ENCODE measurements at regions not wholly inside any gene's neighbourhood (a gene's known extent, or its start where the extent isn't known, plus 50 kb on each side); places are given as distances from the start of the nearest gene placed in this dataset.

DNA sequence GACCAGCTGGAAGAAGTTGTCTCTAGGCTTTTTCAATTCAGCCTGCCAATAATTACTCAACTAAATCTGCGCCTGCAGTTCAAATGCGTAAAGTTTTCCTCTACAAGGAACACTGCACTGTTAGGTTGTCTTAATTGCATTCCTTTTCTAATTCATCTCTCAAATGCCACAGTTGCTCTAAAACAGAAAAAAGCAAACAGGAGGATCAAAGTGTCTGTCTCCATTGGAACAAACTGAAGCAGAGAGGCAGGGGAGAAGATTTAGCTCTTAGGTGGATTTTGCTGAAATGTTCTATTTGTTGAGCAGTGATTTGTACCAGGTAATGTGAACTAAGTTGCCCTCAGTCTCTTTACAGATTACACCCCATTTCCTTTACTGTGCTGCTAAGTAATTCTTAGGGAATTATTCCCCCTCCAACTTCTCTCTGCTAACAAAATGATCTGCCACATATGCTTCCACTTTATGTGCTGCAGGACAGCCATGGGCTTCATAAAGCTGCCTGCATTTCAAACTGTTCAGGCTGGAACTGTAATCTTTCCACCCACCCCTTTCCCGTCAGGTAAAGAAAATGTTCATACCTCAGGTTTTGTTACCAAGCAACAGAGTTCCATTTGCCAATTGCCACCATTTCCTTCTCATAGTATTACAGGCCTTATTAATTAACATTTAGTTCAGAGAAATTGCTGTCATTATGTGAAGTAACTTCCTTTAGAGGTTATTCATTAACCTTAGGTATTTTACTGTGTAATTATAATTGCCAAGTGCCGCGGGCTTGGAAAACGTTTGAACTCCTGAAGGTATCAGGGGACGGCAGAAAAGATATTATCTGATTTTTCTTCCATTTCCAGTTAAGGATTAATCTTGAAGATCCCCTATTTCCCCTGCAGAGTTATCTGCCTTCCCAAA is 149.3 kb downstream of the SPRY1 start:
- no peaks in the 10 kb centered on the region for H3K9me2 ChIP-seq (ENCODE audit: insufficient read depth, low read length)
- no peak overlapping the region for H3K4me2 ChIP-seq (ENCODE audit: low read length)
- H3K36me3 ChIP-seq (ENCODE audit: insufficient read depth, low read length) = no peaks in the 10 kb centered on the region
- no peak overlapping the region for H3K27ac ChIP-seq (ENCODE audit: low read length)
- no peak overlapping the region for H2AFZ ChIP-seq (ENCODE audit: low read depth, low read length)
- H4K20me1 ChIP-seq (ENCODE audit: insufficient read depth) = no peaks in the 10 kb centered on the region
- no peak overlapping the region for H3K4me3 ChIP-seq (ENCODE audit: low read length)
- H3K79me2 ChIP-seq (replicated peaks; ENCODE audit: insufficient read depth, low read length) = no peaks in the 10 kb centered on the region
- H3F3A ChIP-seq (ENCODE audit: insufficient read depth, low read length, poor library complexity, severe bottlenecking) = no peaks in the 10 kb centered on the region
- H3K9me3 ChIP-seq (ENCODE audit: low read length) = no peaks in the 10 kb centered on the region
- no peak overlapping the region for H3K9ac ChIP-seq (ENCODE audit: low read length)
- H3K27me3 ChIP-seq (ENCODE audit: insufficient read depth, low read depth, low read length) = no peaks in the 10 kb centered on the region
- TF ChIP-seq, protein P1, sequence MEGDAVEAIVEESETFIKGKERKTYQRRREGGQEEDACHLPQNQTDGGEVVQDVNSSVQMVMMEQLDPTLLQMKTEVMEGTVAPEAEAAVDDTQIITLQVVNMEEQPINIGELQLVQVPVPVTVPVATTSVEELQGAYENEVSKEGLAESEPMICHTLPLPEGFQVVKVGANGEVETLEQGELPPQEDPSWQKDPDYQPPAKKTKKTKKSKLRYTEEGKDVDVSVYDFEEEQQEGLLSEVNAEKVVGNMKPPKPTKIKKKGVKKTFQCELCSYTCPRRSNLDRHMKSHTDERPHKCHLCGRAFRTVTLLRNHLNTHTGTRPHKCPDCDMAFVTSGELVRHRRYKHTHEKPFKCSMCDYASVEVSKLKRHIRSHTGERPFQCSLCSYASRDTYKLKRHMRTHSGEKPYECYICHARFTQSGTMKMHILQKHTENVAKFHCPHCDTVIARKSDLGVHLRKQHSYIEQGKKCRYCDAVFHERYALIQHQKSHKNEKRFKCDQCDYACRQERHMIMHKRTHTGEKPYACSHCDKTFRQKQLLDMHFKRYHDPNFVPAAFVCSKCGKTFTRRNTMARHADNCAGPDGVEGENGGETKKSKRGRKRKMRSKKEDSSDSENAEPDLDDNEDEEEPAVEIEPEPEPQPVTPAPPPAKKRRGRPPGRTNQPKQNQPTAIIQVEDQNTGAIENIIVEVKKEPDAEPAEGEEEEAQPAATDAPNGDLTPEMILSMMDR (IDR thresholded peaks at IDR 0.05; ENCODE audit: poor library complexity, severe bottlenecking) = no peak
- TF ChIP-seq SMC3 (conservative IDR thresholded peaks at IDR 0.05; ENCODE audit: poor library complexity) (no peak), EP300 (conservative IDR thresholded peaks at IDR 0.05; ENCODE audit: poor library complexity, severe bottlenecking) (no peak), EZH2 (IDR thresholded peaks at IDR 0.05; ENCODE audit: borderline replicate concordance, insufficient read depth, low read length, poor library complexity, severe bottlenecking) (no peak), MXI1 (conservative IDR thresholded peaks at IDR 0.05; ENCODE audit: poor library complexity, severe bottlenecking) (no peak), POLR2AphosphoS5 (IDR thresholded peaks at IDR 0.05) (no peak), TAF1 (IDR thresholded peaks at IDR 0.05; ENCODE audit: low read depth) (no peak), RAD21 (conservative IDR thresholded peaks at IDR 0.05) (no peak)
- TF ChIP-seq, protein P2, sequence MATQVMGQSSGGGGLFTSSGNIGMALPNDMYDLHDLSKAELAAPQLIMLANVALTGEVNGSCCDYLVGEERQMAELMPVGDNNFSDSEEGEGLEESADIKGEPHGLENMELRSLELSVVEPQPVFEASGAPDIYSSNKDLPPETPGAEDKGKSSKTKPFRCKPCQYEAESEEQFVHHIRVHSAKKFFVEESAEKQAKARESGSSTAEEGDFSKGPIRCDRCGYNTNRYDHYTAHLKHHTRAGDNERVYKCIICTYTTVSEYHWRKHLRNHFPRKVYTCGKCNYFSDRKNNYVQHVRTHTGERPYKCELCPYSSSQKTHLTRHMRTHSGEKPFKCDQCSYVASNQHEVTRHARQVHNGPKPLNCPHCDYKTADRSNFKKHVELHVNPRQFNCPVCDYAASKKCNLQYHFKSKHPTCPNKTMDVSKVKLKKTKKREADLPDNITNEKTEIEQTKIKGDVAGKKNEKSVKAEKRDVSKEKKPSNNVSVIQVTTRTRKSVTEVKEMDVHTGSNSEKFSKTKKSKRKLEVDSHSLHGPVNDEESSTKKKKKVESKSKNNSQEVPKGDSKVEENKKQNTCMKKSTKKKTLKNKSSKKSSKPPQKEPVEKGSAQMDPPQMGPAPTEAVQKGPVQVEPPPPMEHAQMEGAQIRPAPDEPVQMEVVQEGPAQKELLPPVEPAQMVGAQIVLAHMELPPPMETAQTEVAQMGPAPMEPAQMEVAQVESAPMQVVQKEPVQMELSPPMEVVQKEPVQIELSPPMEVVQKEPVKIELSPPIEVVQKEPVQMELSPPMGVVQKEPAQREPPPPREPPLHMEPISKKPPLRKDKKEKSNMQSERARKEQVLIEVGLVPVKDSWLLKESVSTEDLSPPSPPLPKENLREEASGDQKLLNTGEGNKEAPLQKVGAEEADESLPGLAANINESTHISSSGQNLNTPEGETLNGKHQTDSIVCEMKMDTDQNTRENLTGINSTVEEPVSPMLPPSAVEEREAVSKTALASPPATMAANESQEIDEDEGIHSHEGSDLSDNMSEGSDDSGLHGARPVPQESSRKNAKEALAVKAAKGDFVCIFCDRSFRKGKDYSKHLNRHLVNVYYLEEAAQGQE (IDR thresholded peaks at IDR 0.05; ENCODE audit: borderline replicate concordance) = no peak

DNA sequence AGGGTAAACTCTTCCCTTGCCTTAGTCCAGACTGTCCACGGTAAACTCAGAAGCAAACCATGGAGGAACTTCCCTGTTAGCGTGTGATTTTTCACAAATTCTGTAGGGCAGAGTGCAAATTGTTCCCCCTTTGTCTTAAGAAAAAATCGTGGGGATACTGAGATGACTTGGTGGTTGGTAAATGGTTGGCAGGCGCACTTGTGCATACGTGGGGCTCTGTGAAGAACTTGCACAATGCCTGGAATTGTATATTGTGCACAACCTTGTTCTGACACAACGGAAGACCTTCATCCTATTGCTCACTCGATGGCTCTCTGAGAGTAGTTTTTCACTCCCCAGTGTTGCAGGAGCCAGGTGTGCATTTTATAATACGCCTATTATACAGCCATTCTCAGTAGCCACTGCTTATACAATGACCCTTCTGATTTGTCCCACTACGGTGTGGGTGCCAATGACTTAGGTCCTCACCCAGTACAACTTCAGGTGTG is 150.0 kb downstream of the SPRY1 start:
- H2AFZ ChIP-seq (ENCODE audit: low read depth, low read length) = no peak overlapping the region

More for the DNA sequence above, 150.0 kb downstream of the SPRY1 start:
- no peak for TF ChIP-seq MXI1 (conservative IDR thresholded peaks at IDR 0.05; ENCODE audit: poor library complexity, severe bottlenecking)
- TF ChIP-seq SMC3 (conservative IDR thresholded peaks at IDR 0.05; ENCODE audit: poor library complexity) = no peak
- H4K20me1 ChIP-seq (ENCODE audit: insufficient read depth) = no peaks in the 10 kb centered on the region
- no peaks in the 10 kb centered on the region for H3K9me3 ChIP-seq (ENCODE audit: low read length)
- H3F3A ChIP-seq (ENCODE audit: insufficient read depth, low read length, poor library complexity, severe bottlenecking) = no peaks in the 10 kb centered on the region
- no peak overlapping the region for H3K27ac ChIP-seq (ENCODE audit: low read length)
- H3K4me2 ChIP-seq (ENCODE audit: low read length) = no peak overlapping the region
- no peaks in the 10 kb centered on the region for H3K9me2 ChIP-seq (ENCODE audit: insufficient read depth, low read length)
- H3K79me2 ChIP-seq (replicated peaks; ENCODE audit: insufficient read depth, low read length) = no peaks in the 10 kb centered on the region
- H3K27me3 ChIP-seq (ENCODE audit: insufficient read depth, low read depth, low read length) = no peaks in the 10 kb centered on the region
- H3K4me3 ChIP-seq (ENCODE audit: low read length) = no peak overlapping the region
- H3K36me3 ChIP-seq (ENCODE audit: insufficient read depth, low read length) = no peaks in the 10 kb centered on the region
- no peak overlapping the region for H3K9ac ChIP-seq (ENCODE audit: low read length)

Data from neural cell (in vitro differentiated cells).